GM10248 (cell line): ENCODE measurements at regions not wholly inside any gene's neighbourhood (a gene's known extent, or its start where the extent isn't known, plus 50 kb on each side); places are given as distances from the start of the nearest gene placed in this dataset.
"Not testable (repeated sequence)": the region's sequence is repeated elsewhere in the genome, so short reads cannot be mapped to it uniquely, and the experiment has no call there.

Experiments used
- CTCF ChIA-PET: fragments of 300-600 bp; sonication (Branson Sonifier 250); formaldehyde crosslinking; extraction: SDS; loops from one replicate; lab custom pipeline; 2021; ENCODE audit warnings: antibody characterized with exemption; lab: Yijun Ruan, JAX
- POLR2A ChIA-PET: fragments of 350-650 bp; sonication (Branson Sonifier 250); formaldehyde crosslinking; extraction: SDS; loops from one replicate; lab custom pipeline; 2020; ENCODE audit warnings: antibody characterized with exemption; lab: Yijun Ruan, JAX
- DNase-seq: peaks from one replicate; pipeline ENCODE4 v3.0.0; 2012; ENCODE audit errors: extremely low spot score
- CTCF ChIP-seq: IDR thresholded peaks from 2 replicates; pipeline ENCODE4 v1.5.1; 2012; ENCODE audit warnings: mild to moderate bottlenecking, low read depth; ENCODE audit errors: extremely low read depth, missing control alignments, control extremely low read depth

- CTCF ChIA-PET: no interaction called here
- TF ChIP-seq CTCF: no peak
- DNase-seq: no peak
- POLR2A ChIA-PET: no interaction called here
These were observed 417.1 kb downstream of the OLFM4 start for GRCh38 chr13:53445686-53446085.

GRCh38 chr13:53447456-53447855 lies 418.8 kb downstream of the OLFM4 start:
- ChIA-PET CTCF (interaction anchor here (1.0 to 1.6 kb wide), 3 partner anchors 12 to 15 kb away, joined by 3 to 5 read pairs (median 5); no protein-coding TSS in a partner anchor), POLR2A (no interaction called here)
- TF ChIP-seq CTCF: no peak
- DNase-seq: no peak

GRCh38 chr13:53447863-53448262 lies 419.2 kb downstream of the OLFM4 start:
- CTCF ChIA-PET: interaction anchor here (1.0 to 1.6 kb wide), 4 partner anchors 12 to 16 kb away, joined by 3 to 5 read pairs (median 4); no protein-coding TSS in a partner anchor
- TF ChIP-seq CTCF: no peak
- POLR2A ChIA-PET: no interaction called here
- no peak for DNase-seq

GRCh38 chr13:53452263-53452808 lies 423.7 kb downstream of the OLFM4 start:
- POLR2A ChIA-PET, CTCF ChIA-PET, DNase-seq: not testable (repeated sequence)

GRCh38 chr13:53460796-53461195 lies 432.2 kb downstream of the OLFM4 start:
- CTCF ChIA-PET: interaction anchor here (0.9 kb wide), 1 partner anchor 13 kb away, joined by 3 read pairs; no protein-coding TSS in a partner anchor
- no peak for DNase-seq
- TF ChIP-seq CTCF: no peak
- POLR2A ChIA-PET: no interaction called here

- ChIA-PET CTCF (interaction anchor here (1.6 kb wide), 1 partner anchor 15 kb away, joined by 5 read pairs; no protein-coding TSS in a partner anchor), POLR2A (no interaction called here)
- TF ChIP-seq CTCF: no peak
- DNase-seq: no peak
These were observed 434.5 kb downstream of the OLFM4 start for GRCh38 chr13:53463106-53463505.

- CTCF ChIA-PET: no interaction called here
- DNase-seq: no peak
- no peak for TF ChIP-seq CTCF
- POLR2A ChIA-PET: no interaction called here
These were observed 438.0 kb downstream of the OLFM4 start for GRCh38 chr13:53466576-53466975.
